HG02642 (cell line): ENCODE measurements at regions not wholly inside any gene's neighbourhood (a gene's known extent, or its start where the extent isn't known, plus 50 kb on each side); places are given as distances from the start of the nearest gene placed in this dataset.

Experiments
- ATAC-seq: cut with Tn5 transposase; IDR thresholded peaks from one replicate; pipeline ENCODE4 v1.9.1; 2021; ENCODE audit warnings: mild to moderate bottlenecking; ENCODE audit not compliant: unreplicated experiment, poor library complexity

DNA sequence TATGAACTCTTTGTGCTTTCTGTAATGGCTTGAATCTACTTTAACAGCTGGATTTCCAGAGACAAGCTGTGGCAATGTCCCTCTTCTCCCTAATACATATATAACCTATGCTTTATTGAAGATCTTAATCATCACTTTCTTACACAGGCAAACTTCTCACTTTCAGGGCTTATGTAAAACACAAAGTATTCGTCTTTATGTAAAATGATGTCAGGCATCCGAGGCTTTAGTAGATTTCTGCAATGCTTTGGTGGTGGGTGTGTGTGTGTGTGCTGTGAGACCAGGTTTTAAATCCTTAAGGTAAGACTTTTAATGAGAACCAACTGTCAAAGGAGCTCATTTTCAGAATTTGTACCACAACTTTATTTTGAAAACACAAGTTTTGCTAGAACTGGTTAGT lies 70.0 kb upstream of the HMGA2 start:
- ATAC-seq, result no peak

DNA sequence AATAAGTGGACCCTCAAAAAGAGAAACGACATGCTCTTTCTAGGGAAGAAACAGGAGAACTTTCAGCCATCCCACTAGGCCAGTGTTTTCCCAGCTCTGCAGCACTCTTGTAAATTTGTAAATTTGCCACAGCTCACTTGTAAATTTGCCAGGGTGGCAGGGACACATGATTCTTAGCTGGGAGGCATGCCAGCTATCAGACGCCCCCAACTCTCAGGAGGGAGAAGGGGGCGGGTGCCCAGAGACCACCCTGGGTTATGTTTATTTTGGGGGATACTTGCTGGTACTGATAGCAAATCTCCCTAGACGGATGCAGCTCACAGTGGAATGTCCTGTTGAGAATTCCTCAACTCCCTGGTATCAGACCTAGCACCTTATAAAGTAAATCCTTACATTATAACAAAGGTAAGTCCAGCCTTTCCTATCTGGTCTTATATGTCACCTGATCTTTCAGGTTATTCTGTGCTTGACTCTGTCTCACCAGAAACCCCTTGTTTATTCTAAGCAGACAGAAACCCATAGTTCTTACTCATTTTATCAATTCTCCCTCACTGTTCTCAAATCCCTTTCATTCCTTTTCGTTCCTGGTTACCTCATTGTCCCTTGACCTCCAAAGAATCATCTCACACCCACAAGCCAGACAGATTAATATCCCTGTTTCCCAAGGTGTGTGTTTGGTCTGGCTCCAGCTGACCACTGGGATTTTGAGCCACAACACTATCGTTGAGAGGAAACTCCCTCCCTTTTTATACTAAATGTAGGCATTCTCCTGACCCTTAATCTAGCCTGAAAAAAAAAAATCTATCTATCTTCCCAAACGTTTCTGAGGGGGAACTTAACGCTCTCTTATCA lies 69.3 kb upstream of the HMGA2 start:
- no peak for ATAC-seq

DNA sequence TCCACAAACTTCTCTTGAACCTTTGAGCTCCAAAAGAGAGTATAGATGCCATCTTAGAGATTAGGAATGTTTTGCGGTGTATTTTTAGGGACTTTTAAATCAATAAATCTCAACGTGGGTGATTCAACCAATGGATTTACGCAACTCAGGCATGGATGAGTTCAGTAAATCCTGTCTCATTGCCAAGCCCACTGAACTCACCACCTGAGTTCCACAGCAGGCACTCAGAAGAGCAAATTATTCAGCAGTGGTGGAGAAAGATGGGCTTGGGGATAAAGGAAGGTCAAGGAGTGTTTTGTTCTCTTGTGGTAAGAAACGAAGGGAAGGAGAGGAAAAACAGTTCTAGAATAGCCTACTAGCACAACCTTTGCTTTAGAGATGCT lies 68.7 kb upstream of the HMGA2 start:
- no peak for ATAC-seq

DNA sequence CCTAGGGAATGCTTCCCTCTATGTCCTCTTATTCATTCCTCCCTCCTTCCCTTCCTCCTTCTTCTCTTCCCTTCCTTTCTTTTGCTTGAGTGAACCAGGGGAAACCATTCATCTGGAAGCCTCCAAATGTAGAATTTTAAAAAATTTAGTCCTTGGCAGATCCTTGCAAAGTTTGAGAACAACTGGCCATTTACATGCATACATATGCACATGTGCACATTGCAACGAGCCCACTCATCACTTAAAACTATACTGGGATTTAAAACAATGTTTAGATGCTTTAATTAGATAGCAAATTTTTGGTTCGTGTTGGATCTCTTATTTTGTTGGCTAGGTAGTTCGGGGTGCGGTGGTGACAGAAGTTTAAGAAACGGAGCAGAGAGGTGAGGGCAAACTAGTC lies 68.0 kb upstream of the HMGA2 start:
- ATAC-seq, result no peak

DNA sequence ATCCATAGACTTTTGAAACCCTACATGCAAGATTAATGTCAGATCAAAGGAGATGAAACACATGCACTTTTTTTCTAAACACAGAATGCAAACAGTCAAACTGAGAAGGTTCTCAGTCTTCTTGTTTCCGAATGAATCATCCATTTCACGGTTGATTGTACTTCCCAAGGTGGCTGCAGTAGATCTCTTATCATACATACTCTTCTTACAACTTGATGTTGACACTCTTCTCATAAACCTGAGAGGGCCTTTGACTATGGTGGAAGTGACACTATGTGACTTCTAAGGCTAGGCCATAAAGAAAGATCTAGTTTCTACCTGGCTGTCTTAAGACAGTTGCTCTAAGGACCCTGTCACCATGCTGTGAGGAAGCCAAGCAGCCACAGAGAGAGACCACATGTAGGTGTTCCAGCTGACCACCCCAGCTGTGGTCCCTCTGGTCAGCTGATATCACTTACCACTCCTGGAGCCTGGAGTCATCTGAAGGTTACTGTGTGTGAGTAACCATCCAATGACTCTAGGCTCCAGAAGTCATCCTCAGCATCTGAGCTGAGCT lies 67.2 kb upstream of the HMGA2 start:
- peak; percentile 86 for ATAC-seq

DNA sequence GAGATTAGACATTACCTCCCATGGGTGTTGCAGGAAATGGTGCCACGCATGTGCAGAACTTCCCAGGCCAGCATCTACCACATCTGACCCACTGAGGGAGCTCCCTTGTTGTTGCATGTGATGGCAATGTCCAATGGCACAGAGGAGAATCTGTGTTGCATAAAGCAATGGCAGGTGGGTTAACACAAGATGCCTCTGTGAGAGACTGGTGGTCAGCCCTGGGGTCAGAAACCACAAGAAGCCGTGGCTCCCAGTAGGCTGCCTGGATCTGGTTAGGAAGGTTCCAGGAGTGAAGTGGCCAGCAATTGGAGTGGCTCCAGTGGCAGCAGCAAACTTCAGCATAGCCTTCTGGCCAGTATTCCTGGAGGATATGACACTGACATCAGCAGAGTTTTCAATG lies 65.9 kb upstream of the HMGA2 start:
- no peak for ATAC-seq

DNA sequence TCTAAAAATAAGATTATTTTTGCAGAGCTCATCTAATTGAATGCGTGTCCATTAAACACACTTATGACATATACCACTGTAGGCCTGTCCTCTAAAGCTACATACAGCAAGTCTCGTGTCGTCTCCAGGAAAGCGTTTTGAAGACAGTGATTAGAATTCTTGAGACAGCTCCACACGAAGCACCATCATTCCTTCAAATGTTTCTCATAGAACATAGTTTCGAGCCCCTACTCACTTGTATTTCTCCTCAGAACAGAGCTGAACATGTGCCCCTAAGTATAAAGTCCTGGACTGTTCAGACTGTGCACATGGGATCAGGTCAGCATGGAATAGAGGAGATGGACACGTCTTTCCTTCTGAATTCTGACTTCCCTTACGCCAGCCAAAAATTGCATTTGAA lies 64.5 kb upstream of the HMGA2 start:
- ATAC-seq, result no peak

DNA sequence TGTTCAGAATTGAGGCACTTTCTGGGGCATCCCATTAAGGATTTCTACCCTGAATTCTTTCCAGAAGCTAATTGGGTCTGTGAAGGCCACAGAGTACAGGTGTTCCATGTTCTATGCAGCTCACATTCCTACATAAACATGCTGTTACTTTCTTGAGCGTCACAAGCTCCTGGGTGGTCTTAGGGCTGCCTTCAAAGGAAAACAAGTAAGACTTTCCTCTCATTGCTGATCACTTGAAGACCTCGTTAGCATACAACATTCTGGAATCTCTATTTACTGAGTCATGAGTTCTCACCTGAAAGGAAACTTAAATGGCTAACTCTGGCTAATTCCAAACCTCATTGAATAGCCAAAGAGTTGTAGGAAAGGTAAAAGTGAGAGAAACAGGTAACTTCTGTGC lies 63.0 kb upstream of the HMGA2 start:
- no peak for ATAC-seq

DNA sequence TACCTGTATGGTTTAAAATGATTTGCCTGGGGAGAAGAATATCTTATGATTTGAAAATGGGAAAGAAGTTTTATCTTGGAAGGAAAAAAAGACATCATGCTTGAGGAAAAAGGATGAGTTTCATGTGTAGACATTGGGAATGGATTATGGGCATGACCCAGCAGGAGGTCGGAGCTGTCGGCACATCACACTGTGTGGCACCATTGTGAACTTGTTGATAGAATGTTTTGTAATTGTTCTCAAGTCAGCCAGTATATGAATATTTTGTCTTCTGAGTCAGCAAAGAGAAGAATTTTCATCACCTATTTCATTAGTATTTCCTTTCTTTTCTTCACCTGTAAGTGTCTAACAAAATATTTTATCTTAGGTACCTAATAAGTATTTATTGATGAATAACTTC lies 60.0 kb upstream of the HMGA2 start:
- ATAC-seq, result no peak

DNA sequence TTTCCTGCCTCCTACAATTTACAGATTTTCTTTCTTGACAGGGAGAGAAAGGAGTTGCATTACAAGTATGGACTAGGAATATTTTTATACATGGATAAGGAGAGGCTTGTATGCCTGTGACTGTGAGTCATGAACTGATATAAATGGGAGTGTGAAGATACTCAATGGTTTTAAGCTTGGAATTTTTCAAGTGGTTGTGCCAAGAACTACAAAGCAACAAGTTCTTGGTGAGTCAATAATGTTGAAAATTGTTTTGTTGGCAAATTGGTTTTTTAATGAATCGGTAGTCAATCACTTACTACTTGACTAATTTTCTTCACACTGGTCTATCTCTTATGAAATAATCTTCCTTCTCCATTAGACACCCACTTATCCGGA lies 58.9 kb upstream of the HMGA2 start:
- no peak for ATAC-seq

DNA sequence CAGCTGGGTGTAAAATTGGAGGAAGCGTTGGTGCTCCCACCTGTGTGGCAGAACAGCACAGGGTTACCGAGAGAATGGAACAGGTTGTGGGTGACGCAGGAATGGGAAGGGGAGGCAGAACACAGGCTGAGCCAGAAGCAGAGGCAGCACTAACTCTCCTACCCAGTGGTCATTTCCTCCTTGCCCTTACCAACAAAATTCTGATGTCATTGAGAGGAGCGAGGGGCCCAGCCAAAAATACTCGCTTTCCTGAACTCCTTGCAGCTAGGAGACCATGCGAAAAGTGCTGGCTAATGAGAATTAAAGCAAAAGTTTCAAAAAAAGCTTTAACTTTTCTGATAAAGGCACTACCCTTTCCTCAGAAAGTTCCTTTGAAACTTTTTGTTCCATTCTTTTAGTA lies 54.4 kb upstream of the HMGA2 start:
- ATAC-seq, result no peak
